ENCODE measurements at regions not wholly inside any gene's neighbourhood (a gene's known extent, or its start where the extent isn't known, plus 50 kb on each side); places are given as distances from the start of the nearest gene placed in this dataset.

- Histone ChIP-seq H3K27me3 (ENCODE audit: insufficient read depth, low read length) (no peaks in the 10 kb centered on the region), H3K4me1 (ENCODE audit: insufficient read depth, low read length) (no peaks in the 10 kb centered on the region), H3K9ac (ENCODE audit: low read depth, low read length) (no peak overlapping the region), H3K36me3 (ENCODE audit: insufficient read depth, low read depth, low read length) (no peaks in the 10 kb centered on the region), H3K4me3 (ENCODE audit: low read length) (no peak overlapping the region), H3K27ac (ENCODE audit: low read length) (no peak overlapping the region), H3K9me3 (ENCODE audit: insufficient read depth, low read depth, low read length) (no peaks in the 10 kb centered on the region)
Measured at GRCh38 chr2:45199973-45200372, 190.7 kb upstream of the SIX2 start.

- H3K27ac ChIP-seq (ENCODE audit: low read length): no peak overlapping the region
- no peaks in the 10 kb centered on the region for H3K9me3 ChIP-seq (ENCODE audit: insufficient read depth, low read depth, low read length)
- H3K27me3 ChIP-seq (ENCODE audit: insufficient read depth, low read length): no peaks in the 10 kb centered on the region
- peaks cover 9% of the 10 kb centered on the region; the same call in 1 of the 2 replicates for H3K4me1 ChIP-seq (ENCODE audit: insufficient read depth, low read length)
- H3K4me3 ChIP-seq (ENCODE audit: low read length): no peak overlapping the region
- H3K36me3 ChIP-seq (ENCODE audit: insufficient read depth, low read depth, low read length): no peaks in the 10 kb centered on the region
- no peak overlapping the region for H3K9ac ChIP-seq (ENCODE audit: low read depth, low read length)
Measured at GRCh38 chr2:45195916-45196315, 186.7 kb upstream of the SIX2 start.

GRCh38 chr2:45194596-45194995, 185.3 kb upstream of the SIX2 start:
- Histone ChIP-seq H3K4me3 (ENCODE audit: low read length) (no peak overlapping the region), H3K27me3 (ENCODE audit: insufficient read depth, low read length) (no peaks in the 10 kb centered on the region), H3K27ac (ENCODE audit: low read length) (no peak overlapping the region), H3K9ac (ENCODE audit: low read depth, low read length) (no peak overlapping the region), H3K4me1 (ENCODE audit: insufficient read depth, low read length) (peaks cover 9% of the 10 kb centered on the region; the same call in 1 of the 2 replicates), H3K36me3 (ENCODE audit: insufficient read depth, low read depth, low read length) (no peaks in the 10 kb centered on the region), H3K9me3 (ENCODE audit: insufficient read depth, low read depth, low read length) (no peaks in the 10 kb centered on the region)

GRCh38 chr2:45193581-45193980, 184.3 kb upstream of the SIX2 start:
- Histone ChIP-seq H3K27me3 (ENCODE audit: insufficient read depth, low read length) (no peaks in the 10 kb centered on the region), H3K27ac (ENCODE audit: low read length) (no peak overlapping the region), H3K9me3 (ENCODE audit: insufficient read depth, low read depth, low read length) (no peaks in the 10 kb centered on the region), H3K4me3 (ENCODE audit: low read length) (no peak overlapping the region), H3K36me3 (ENCODE audit: insufficient read depth, low read depth, low read length) (no peaks in the 10 kb centered on the region), H3K9ac (ENCODE audit: low read depth, low read length) (no peak overlapping the region), H3K4me1 (ENCODE audit: insufficient read depth, low read length) (peaks cover 9% of the 10 kb centered on the region; the same call in 1 of the 2 replicates)

- no peaks in the 10 kb centered on the region for H3K9me3 ChIP-seq (ENCODE audit: insufficient read depth, low read depth, low read length)
- H3K4me1 ChIP-seq (ENCODE audit: insufficient read depth, low read length): peaks cover 9% of the 10 kb centered on the region; the same call in 1 of the 2 replicates
- no peaks in the 10 kb centered on the region for H3K27me3 ChIP-seq (ENCODE audit: insufficient read depth, low read length)
- H3K9ac ChIP-seq (ENCODE audit: low read depth, low read length): no peak overlapping the region
- no peak overlapping the region for H3K4me3 ChIP-seq (ENCODE audit: low read length)
- H3K36me3 ChIP-seq (ENCODE audit: insufficient read depth, low read depth, low read length): no peaks in the 10 kb centered on the region
- H3K27ac ChIP-seq (ENCODE audit: low read length): no peak overlapping the region
Measured at GRCh38 chr2:45192991-45193390, 183.7 kb upstream of the SIX2 start.

- Histone ChIP-seq H3K4me1 (ENCODE audit: insufficient read depth, low read length) (peaks cover 9% of the 10 kb centered on the region; the same call in 1 of the 2 replicates), H3K4me3 (ENCODE audit: low read length) (no peak overlapping the region), H3K9me3 (ENCODE audit: insufficient read depth, low read depth, low read length) (no peaks in the 10 kb centered on the region), H3K27ac (ENCODE audit: low read length) (no peak overlapping the region), H3K36me3 (ENCODE audit: insufficient read depth, low read depth, low read length) (no peaks in the 10 kb centered on the region), H3K9ac (ENCODE audit: low read depth, low read length) (no peak overlapping the region), H3K27me3 (ENCODE audit: insufficient read depth, low read length) (no peaks in the 10 kb centered on the region)
Measured at GRCh38 chr2:45192481-45192880, 183.2 kb upstream of the SIX2 start.

- Histone ChIP-seq H3K9ac (ENCODE audit: low read depth, low read length) (no peak overlapping the region), H3K27me3 (ENCODE audit: insufficient read depth, low read length) (no peaks in the 10 kb centered on the region), H3K9me3 (ENCODE audit: insufficient read depth, low read depth, low read length) (no peaks in the 10 kb centered on the region), H3K27ac (ENCODE audit: low read length) (no peak overlapping the region), H3K4me1 (ENCODE audit: insufficient read depth, low read length) (peaks cover 9% of the 10 kb centered on the region; the same call in 1 of the 2 replicates), H3K4me3 (ENCODE audit: low read length) (no peak overlapping the region), H3K36me3 (ENCODE audit: insufficient read depth, low read depth, low read length) (no peaks in the 10 kb centered on the region)
Measured at GRCh38 chr2:45191976-45192375, 182.7 kb upstream of the SIX2 start.

- Histone ChIP-seq H3K4me1 (ENCODE audit: insufficient read depth, low read length) (peaks cover 9% of the 10 kb centered on the region; the same call in 1 of the 2 replicates), H3K9ac (ENCODE audit: low read depth, low read length) (no peak overlapping the region), H3K27me3 (ENCODE audit: insufficient read depth, low read length) (no peaks in the 10 kb centered on the region), H3K36me3 (ENCODE audit: insufficient read depth, low read depth, low read length) (no peaks in the 10 kb centered on the region), H3K9me3 (ENCODE audit: insufficient read depth, low read depth, low read length) (no peaks in the 10 kb centered on the region), H3K4me3 (ENCODE audit: low read length) (no peak overlapping the region), H3K27ac (ENCODE audit: low read length) (no peak overlapping the region)
Measured at GRCh38 chr2:45191146-45191863, 182.1 kb upstream of the SIX2 start.

- Histone ChIP-seq H3K4me1 (ENCODE audit: insufficient read depth, low read length) (peaks cover 9% of the 10 kb centered on the region; the same call in 1 of the 2 replicates), H3K9ac (ENCODE audit: low read depth, low read length) (no peak overlapping the region), H3K27ac (ENCODE audit: low read length) (no peak overlapping the region), H3K27me3 (ENCODE audit: insufficient read depth, low read length) (no peaks in the 10 kb centered on the region), H3K36me3 (ENCODE audit: insufficient read depth, low read depth, low read length) (no peaks in the 10 kb centered on the region), H3K9me3 (ENCODE audit: insufficient read depth, low read depth, low read length) (no peaks in the 10 kb centered on the region), H3K4me3 (ENCODE audit: low read length) (no peak overlapping the region)
Measured at GRCh38 chr2:45190481-45190942, 181.3 kb upstream of the SIX2 start.

GRCh38 chr2:45184606-45185005, 175.4 kb upstream of the SIX2 start:
- H3K27ac ChIP-seq (ENCODE audit: low read length): no peak overlapping the region
- peaks cover 3% of the 10 kb centered on the region; the same call in 1 of the 2 replicates for H3K4me1 ChIP-seq (ENCODE audit: insufficient read depth, low read length)
- H3K36me3 ChIP-seq (ENCODE audit: insufficient read depth, low read depth, low read length): no peaks in the 10 kb centered on the region
- no peak overlapping the region for H3K9ac ChIP-seq (ENCODE audit: low read depth, low read length)
- no peaks in the 10 kb centered on the region for H3K9me3 ChIP-seq (ENCODE audit: insufficient read depth, low read depth, low read length)
- no peak overlapping the region for H3K4me3 ChIP-seq (ENCODE audit: low read length)
- no peaks in the 10 kb centered on the region for H3K27me3 ChIP-seq (ENCODE audit: insufficient read depth, low read length)

GRCh38 chr2:45182667-45183295, 173.5 kb upstream of the SIX2 start:
- no peak overlapping the region for H3K27ac ChIP-seq (ENCODE audit: low read length)
- no peaks in the 10 kb centered on the region for H3K9me3 ChIP-seq (ENCODE audit: insufficient read depth, low read depth, low read length)

GRCh38 chr2:45180779-45181178, 171.5 kb upstream of the SIX2 start:
- Histone ChIP-seq H3K4me1 (ENCODE audit: insufficient read depth, low read length) (peaks cover 3% of the 10 kb centered on the region; the same call in 1 of the 2 replicates), H3K27me3 (ENCODE audit: insufficient read depth, low read length) (no peaks in the 10 kb centered on the region), H3K36me3 (ENCODE audit: insufficient read depth, low read depth, low read length) (no peaks in the 10 kb centered on the region), H3K9ac (ENCODE audit: low read depth, low read length) (no peak overlapping the region), H3K27ac (ENCODE audit: low read length) (no peak overlapping the region), H3K4me3 (ENCODE audit: low read length) (no peak overlapping the region), H3K9me3 (ENCODE audit: insufficient read depth, low read depth, low read length) (no peaks in the 10 kb centered on the region)

More at GRCh38 chr2:45182667-45183295, 173.5 kb upstream of the SIX2 start:
- Histone ChIP-seq H3K4me1 (ENCODE audit: insufficient read depth, low read length) (peaks cover 3% of the 10 kb centered on the region; the same call in 1 of the 2 replicates), H3K27me3 (ENCODE audit: insufficient read depth, low read length) (no peaks in the 10 kb centered on the region), H3K9ac (ENCODE audit: low read depth, low read length) (no peak overlapping the region), H3K36me3 (ENCODE audit: insufficient read depth, low read depth, low read length) (no peaks in the 10 kb centered on the region), H3K4me3 (ENCODE audit: low read length) (no peak overlapping the region)

Measured in iPS-20b (cell line).